H1 (cell line): ENCODE measurements at regions not wholly inside any gene's neighbourhood (a gene's known extent, or its start where the extent isn't known, plus 50 kb on each side); places are given as distances from the start of the nearest gene placed in this dataset.

Experiments
- CTCF ChIA-PET: fragments of 300-600 bp; sonication (Branson Sonifier 250); formaldehyde crosslinking; loops from one replicate; lab custom pipeline; 2021; ENCODE audit not compliant: partially characterized antibody; lab: Charles Lee
- POLR2A ChIA-PET: fragments of 300-600 bp; sonication (Branson Sonifier 250); formaldehyde crosslinking; loops from one replicate; lab custom pipeline; 2021; ENCODE audit warnings: inconsistent platforms; ENCODE audit not compliant: partially characterized antibody; lab: Charles Lee
- DNase-seq, 2 experiments: peaks; one replicate each; pipeline versions ENCODE4 v3.0.0 to v3.0.0-alpha.2; 2010 to 2022; ENCODE audit warnings: low spot score in 2 of 2, low read depth in 1 of 2, mixed read lengths in 1 of 2
- FAIRE-seq: peaks from 2 replicates; lab custom pipeline; 2011; peaks lifted over from hg19 to GRCh38; lab: Jason Lieb, UNC
- H2AFZ ChIP-seq: 2 replicates; pipeline ENCODE4 v1.8.1; 2012; ENCODE audit warnings: low read length, inconsistent platforms
- H2AK5ac ChIP-seq: 2 replicates; pipeline ENCODE4 v1.6.1; 2013; ENCODE audit warnings: low read depth, low read length
- H2BK120ac ChIP-seq: replicated peaks from 2 replicates; pipeline ENCODE3; 2013; ENCODE audit warnings: low read depth, low read length, inconsistent platforms
- H2BK12ac ChIP-seq: 2 replicates; pipeline ENCODE4 v1.6.1; 2013; ENCODE audit warnings: low read depth, low read length
- H2BK15ac ChIP-seq: 2 replicates; pipeline ENCODE4 v1.6.1; 2013; ENCODE audit warnings: low read length
- H2BK20ac ChIP-seq: 2 replicates; pipeline ENCODE4 v1.6.1; 2013; ENCODE audit warnings: low read length
- H2BK5ac ChIP-seq: 2 replicates; pipeline ENCODE4 v1.6.1; 2013; ENCODE audit warnings: low read depth, low read length
- H3K14ac ChIP-seq: 2 replicates; pipeline ENCODE4 v1.6.1; 2013; ENCODE audit warnings: inconsistent platforms; ENCODE audit not compliant: insufficient read length
- H3K18ac ChIP-seq: 2 replicates; pipeline ENCODE4 v1.6.1; 2013; ENCODE audit warnings: low read length; ENCODE audit errors: extremely low read depth
- H3K23ac ChIP-seq: 2 replicates; pipeline ENCODE4 v1.6.1; 2013; ENCODE audit warnings: inconsistent platforms; ENCODE audit not compliant: insufficient read length
- H3K23me2 ChIP-seq: 2 replicates; pipeline ENCODE4 v1.6.1; 2013; ENCODE audit warnings: low read depth, low read length
- H3K27ac ChIP-seq: 2 replicates; pipeline ENCODE4 v1.6.1; 2011; ENCODE audit warnings: low read depth, low read length, inconsistent platforms
- H3K27me3 ChIP-seq, 4 experiments: replicated peaks in 1 of 4; 1 replicate in 1 of 4; 2 replicates in 3 of 4; pipeline versions ENCODE4 v1.6.1 to v1.8.1; 2011 to 2013; ENCODE audit warnings: low read length in 3 of 4, mild to moderate bottlenecking in 3 of 4, inconsistent platforms in 2 of 4, mixed read lengths in 2 of 4, moderate library complexity in 1 of 4; ENCODE audit not compliant: control insufficient read depth in 3 of 4, insufficient read depth in 3 of 4; ENCODE audit errors: extremely low read depth in 1 of 4
- H3K36me3 ChIP-seq, 4 experiments: 2 replicates each; pipeline versions ENCODE4 v1.6.1 to v1.8.1; 2011 to 2013; ENCODE audit warnings: mild to moderate bottlenecking in 4 of 4, low read length in 3 of 4, moderate library complexity in 2 of 4, control low read depth in 1 of 4, inconsistent platforms in 1 of 4; ENCODE audit not compliant: insufficient read depth in 4 of 4, control insufficient read depth in 2 of 4
- H3K4ac ChIP-seq: replicated peaks from 2 replicates; pipeline ENCODE3; 2013; ENCODE audit warnings: low read length, low read depth, mixed read lengths, inconsistent platforms; ENCODE audit not compliant: insufficient read length
- H3K4me1 ChIP-seq, 4 experiments: replicated peaks in 1 of 4; 1 replicate in 1 of 4; 2 replicates in 3 of 4; pipeline versions ENCODE4 v1.6.1 to v1.8.1; 2011 to 2013; ENCODE audit warnings: low read length in 3 of 4, inconsistent platforms in 2 of 4, mixed read lengths in 1 of 4; ENCODE audit not compliant: insufficient read depth in 4 of 4, control insufficient read depth in 3 of 4
- H3K4me2 ChIP-seq, 2 experiments: 2 replicates each; pipeline versions ENCODE4 v1.6.1 to v1.8.1; 2011 to 2013; ENCODE audit warnings: low read depth in 2 of 2, low read length in 2 of 2, control low read depth in 1 of 2, inconsistent platforms in 1 of 2, mild to moderate bottlenecking in 1 of 2; ENCODE audit not compliant: insufficient read depth in 1 of 2
- H3K4me3 ChIP-seq, 4 experiments: fragments of 200-600, 300-600 bp in 1 of 4; sonication (generic), shearing (Covaris generic), sonication (Bioruptor Twin) in 1 of 4; 2 replicates each; pipeline versions ENCODE4 v1.5.1 to v1.8.1; 2011 to 2016; ENCODE audit warnings: low read length in 4 of 4, low read depth in 3 of 4, control low read depth in 2 of 4, inconsistent platforms in 2 of 4, mild to moderate bottlenecking in 2 of 4, mixed read lengths in 1 of 4, moderate library complexity in 1 of 4; ENCODE audit not compliant: insufficient read depth in 2 of 4; ENCODE audit errors: extremely low read depth in 1 of 4
- H3K56ac ChIP-seq: replicated peaks from 2 replicates; pipeline ENCODE3; 2013; ENCODE audit warnings: low read depth, mild to moderate bottlenecking, mixed read lengths, low read length, inconsistent platforms; ENCODE audit not compliant: insufficient read length
- H3K79me1 ChIP-seq: 2 replicates; pipeline ENCODE4 v1.6.1; 2013; ENCODE audit warnings: low read depth, low read length, control low read depth
- H3K79me2 ChIP-seq, 2 experiments: 2 replicates each; pipeline versions ENCODE4 v1.6.1 to v1.8.1; 2012 to 2013; ENCODE audit warnings: low read length in 2 of 2, mild to moderate bottlenecking in 2 of 2, inconsistent platforms in 1 of 2; ENCODE audit not compliant: insufficient read depth in 2 of 2, control insufficient read depth in 1 of 2
- H3K9ac ChIP-seq, 4 experiments: replicated peaks in 1 of 4; 1 replicate in 1 of 4; 2 replicates in 3 of 4; pipeline versions ENCODE4 v1.6.1 to v1.8.1; 2011 to 2013; ENCODE audit warnings: low read depth in 3 of 4, low read length in 3 of 4, control low read depth in 2 of 4, mild to moderate bottlenecking in 2 of 4, moderate library complexity in 2 of 4, inconsistent platforms in 1 of 4; ENCODE audit errors: extremely low read depth in 1 of 4
- H3K9me3 ChIP-seq, 2 experiments: 2 replicates each; pipeline versions ENCODE4 v1.6.1 to v1.8.1; 2012 to 2013; ENCODE audit warnings: mild to moderate bottlenecking in 2 of 2, moderate library complexity in 2 of 2, control low read depth in 1 of 2, inconsistent platforms in 1 of 2, low read depth in 1 of 2, low read length in 1 of 2, mixed read lengths in 1 of 2; ENCODE audit not compliant: insufficient read depth in 2 of 2
- H4K20me1 ChIP-seq, 2 experiments: replicated peaks in 1 of 2; 2 replicates each; pipeline versions ENCODE3 to v1.8.1; 2011 to 2013; ENCODE audit warnings: inconsistent platforms in 2 of 2, low read length in 2 of 2, mild to moderate bottlenecking in 1 of 2; ENCODE audit not compliant: insufficient read depth in 2 of 2, control insufficient read depth in 1 of 2
- H4K5ac ChIP-seq: 2 replicates; pipeline ENCODE4 v1.6.1; 2013; ENCODE audit warnings: low read length, low read depth, mixed read lengths, inconsistent platforms; ENCODE audit not compliant: insufficient read length
- H4K8ac ChIP-seq: 2 replicates; pipeline ENCODE4 v1.8.0; 2013; ENCODE audit warnings: mild to moderate bottlenecking, moderate library complexity, low read length, inconsistent platforms; ENCODE audit not compliant: insufficient read depth; ENCODE audit errors: extremely low read depth
- H4K91ac ChIP-seq: replicated peaks from 2 replicates; pipeline ENCODE3; 2013; ENCODE audit warnings: low read length, mixed read lengths, inconsistent platforms; ENCODE audit not compliant: insufficient read length
- GTF2F1 ChIP-seq: IDR thresholded peaks from 2 replicates; pipeline ENCODE4 v1.6.1; 2012; ENCODE audit warnings: low read depth, low read length, improper control_type of control experiment, borderline replicate concordance
- JUN ChIP-seq: IDR thresholded peaks from 2 replicates; pipeline ENCODE4 v1.6.1; 2011; ENCODE audit warnings: low read depth, mild to moderate bottlenecking, improper control_type of control experiment, low read length
- NANOG ChIP-seq: IDR thresholded peaks from 2 replicates; pipeline ENCODE4 v1.6.1; 2011; ENCODE audit warnings: low read length, low read depth, mild to moderate bottlenecking, inconsistent platforms; ENCODE audit not compliant: insufficient read depth, poor library complexity, severe bottlenecking
- PHF8 ChIP-seq: fragments of 200-600 bp; sonication (generic); conservative IDR thresholded peaks from 2 replicates; pipeline ENCODE4 v1.7.1; 2012; ENCODE audit warnings: low read depth, mild to moderate bottlenecking, inconsistent platforms, low read length, moderate library complexity
- RAD21 ChIP-seq, 2 experiments: IDR thresholded peaks in 1 of 2; conservative IDR thresholded peaks in 1 of 2; 2 replicates each; pipeline ENCODE4 v1.6.1; 2011; ENCODE audit warnings: low read depth in 2 of 2, low read length in 2 of 2, improper control_type of control experiment in 1 of 2, inconsistent platforms in 1 of 2, mild to moderate bottlenecking in 1 of 2, moderate library complexity in 1 of 2
- SIX5 ChIP-seq: IDR thresholded peaks from 2 replicates; pipeline ENCODE4 v1.6.1; 2011; ENCODE audit warnings: mild to moderate bottlenecking, low read depth, low read length

DNA sequence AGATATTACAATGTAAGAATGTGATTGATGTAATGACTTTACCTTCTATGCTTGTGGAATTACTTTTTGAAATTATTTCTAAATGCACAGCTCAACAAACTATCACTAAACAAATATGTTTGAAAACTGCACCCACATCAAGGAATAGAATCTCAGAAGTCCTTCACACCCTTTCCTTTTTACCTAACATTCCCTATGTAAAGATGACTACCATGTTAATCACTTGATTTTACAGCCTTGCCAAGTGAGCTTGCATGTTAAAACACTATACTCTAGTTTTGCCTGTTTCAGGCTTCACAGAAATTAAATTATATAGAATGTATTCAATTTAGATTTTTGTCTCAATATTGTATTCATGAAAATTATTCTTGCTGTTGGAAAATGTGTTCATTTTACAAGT, 1169.4 kb upstream of the CELF2 start:
- H3K4me1 ChIP-seq: peaks cover 0 to 4% (median 0%) of the 10 kb centered on the region in 4 experiments; a peak in 1 of 7 replicates
- H2BK20ac ChIP-seq: no peak overlapping the region
- H2BK12ac ChIP-seq: no peak overlapping the region
- H3K18ac ChIP-seq: no peak overlapping the region
- no peaks in the 10 kb centered on the region for H3K23me2 ChIP-seq
- no peak overlapping the region for H3K14ac ChIP-seq
- CTCF ChIA-PET: no interaction called here
- H3K4ac ChIP-seq: no peak overlapping the region
- no peak overlapping the region for H2AFZ ChIP-seq
- no peak overlapping the region for H4K8ac ChIP-seq
- no peak overlapping the region for H3K27ac ChIP-seq
- no peak overlapping the region for H3K9ac ChIP-seq
- no peak overlapping the region for H2AK5ac ChIP-seq
- H3K27me3 ChIP-seq: no peaks in the 10 kb centered on the region
- H3K79me1 ChIP-seq: no peaks in the 10 kb centered on the region
- no peak overlapping the region for H2BK15ac ChIP-seq
- no peak overlapping the region for H3K23ac ChIP-seq
- no peak overlapping the region for H3K56ac ChIP-seq
- DNase-seq (no peak), FAIRE-seq (no peak)
- POLR2A ChIA-PET: interaction anchor here (1.2 kb wide), 1 partner anchor 10 kb away, joined by 3 read pairs; no protein-coding TSS in a partner anchor
- H3K4me3 ChIP-seq: no peak overlapping the region
- H3K79me2 ChIP-seq: no peaks in the 10 kb centered on the region
- H3K4me2 ChIP-seq: no peak overlapping the region
- no peak for TF ChIP-seq JUN
- no peak for TF ChIP-seq SIX5
- no peak for TF ChIP-seq GTF2F1
- no peak for TF ChIP-seq PHF8
- TF ChIP-seq NANOG: no peak
- no peak for TF ChIP-seq RAD21 (IDR thresholded peaks at IDR 0.05 in 1 of 2, conservative IDR thresholded peaks at IDR 0.05 in 1 of 2; ENCODE audit: low read depth in 2 of 2, low read length in 2 of 2)
- no peaks in the 10 kb centered on the region for H4K20me1 ChIP-seq
- H3K36me3 ChIP-seq: no peaks in the 10 kb centered on the region
- H4K5ac ChIP-seq: no peak overlapping the region
- no peak overlapping the region for H2BK120ac ChIP-seq
- peaks cover 0 to 2% of the 10 kb centered on the region in 2 experiments; a peak in 1 of 4 replicates for H3K9me3 ChIP-seq
- H2BK5ac ChIP-seq: no peak overlapping the region
- H4K91ac ChIP-seq: no peak overlapping the region
